DND-41 (cell line): ENCODE measurements at regions not wholly inside any gene's neighbourhood (a gene's known extent, or its start where the extent isn't known, plus 50 kb on each side); places are given as distances from the start of the nearest gene placed in this dataset.
A peak's percentile ranks its signal among the peaks of the same experiment; 100 is the strongest.

ENCODE experiments used
- ATAC-seq: fragments of 200-7000 bp; cut with Tn5 transposase; 3 replicates; pipeline ENCODE4 v1.9.1; 2021; ENCODE audit warnings: low read depth; ENCODE audit not compliant: insufficient read depth
- DNase-seq: peaks from one replicate; pipeline ENCODE4 v3.0.0-alpha.2; 2020
- H2AFZ ChIP-seq: 2 replicates; pipeline ENCODE4 v1.6.0; 2012; ENCODE audit warnings: low read depth, low read length
- H3K27ac ChIP-seq: 2 replicates; pipeline ENCODE4 v1.5.1; 2012; ENCODE audit warnings: low read length, inconsistent platforms
- H3K27me3 ChIP-seq: fragments of 200-600 bp; sonication (generic); 2 replicates; pipeline ENCODE4 v1.6.0; 2012; ENCODE audit warnings: low read length, mild to moderate bottlenecking, inconsistent platforms; ENCODE audit not compliant: insufficient read depth, poor library complexity
- H3K36me3 ChIP-seq: 2 replicates; pipeline ENCODE4 v1.5.1; 2012; ENCODE audit warnings: low read length, inconsistent platforms; ENCODE audit not compliant: insufficient read depth
- H3K4me1 ChIP-seq: 2 replicates; pipeline ENCODE4 v1.5.1; 2012; ENCODE audit warnings: mild to moderate bottlenecking, low read length; ENCODE audit not compliant: insufficient read depth
- H3K4me2 ChIP-seq: 2 replicates; pipeline ENCODE4 v1.6.0; 2012; ENCODE audit warnings: mild to moderate bottlenecking, moderate library complexity, low read length, inconsistent platforms; ENCODE audit not compliant: insufficient read depth
- H3K4me3 ChIP-seq, 2 experiments: fragments of 200-600 bp in 1 of 2; shearing (Covaris generic) in 1 of 2; 2 replicates each; pipeline ENCODE4 v1.5.1; 2012 to 2016; ENCODE audit warnings: inconsistent platforms in 2 of 2, low read length in 2 of 2, mild to moderate bottlenecking in 2 of 2, low read depth in 1 of 2, moderate library complexity in 1 of 2
- H3K79me2 ChIP-seq: 2 replicates; pipeline ENCODE4 v1.6.0; 2012; ENCODE audit warnings: low read length, inconsistent platforms; ENCODE audit not compliant: insufficient read depth
- H3K9ac ChIP-seq: 2 replicates; pipeline ENCODE4 v1.6.0; 2012; ENCODE audit warnings: low read depth, mild to moderate bottlenecking, inconsistent platforms, low read length, moderate library complexity
- H3K9me3 ChIP-seq: 2 replicates; pipeline ENCODE4 v1.5.1; 2012; ENCODE audit warnings: low read length, moderate library complexity, mild to moderate bottlenecking, inconsistent platforms; ENCODE audit not compliant: insufficient read depth, severe bottlenecking
- H4K20me1 ChIP-seq: 2 replicates; pipeline ENCODE4 v1.6.0; 2012; ENCODE audit warnings: low read length; ENCODE audit not compliant: insufficient read depth
- CTCF ChIP-seq: IDR thresholded peaks from 2 replicates; pipeline ENCODE4 v1.5.1; 2012; ENCODE audit warnings: borderline replicate concordance, low read length, moderate library complexity, mild to moderate bottlenecking; ENCODE audit not compliant: poor library complexity, severe bottlenecking; ENCODE audit errors: extremely low read depth
- EZH2 ChIP-seq: IDR thresholded peaks from 3 replicates; pipeline ENCODE4 v1.6.1; 2012; ENCODE audit warnings: borderline replicate concordance, low read depth, mild to moderate bottlenecking, moderate library complexity, low read length, inconsistent platforms; ENCODE audit not compliant: severe bottlenecking

GRCh38 chr9:80177949-80178480, 606.2 kb downstream of the TLE4 start:
- Histone ChIP-seq H3K9ac (no peak overlapping the region), H3K4me1 (no peaks in the 10 kb centered on the region), H3K27me3 (no peaks in the 10 kb centered on the region), H3K27ac (no peak overlapping the region), H4K20me1 (no peaks in the 10 kb centered on the region), H2AFZ (no peak overlapping the region), H3K9me3 (peaks cover 4% of the 10 kb centered on the region), H3K36me3 (no peaks in the 10 kb centered on the region), H3K4me3 (no peak overlapping the region), H3K4me2 (no peak overlapping the region), H3K79me2 (no peaks in the 10 kb centered on the region)
- no peak for DNase-seq
- no peak for ATAC-seq
- TF ChIP-seq EZH2 (no peak), CTCF (no peak)

- Histone ChIP-seq H3K9me3 (peaks cover 4% of the 10 kb centered on the region), H3K36me3 (no peaks in the 10 kb centered on the region), H3K79me2 (no peaks in the 10 kb centered on the region), H3K27ac (no peak overlapping the region), H3K4me1 (no peaks in the 10 kb centered on the region), H3K27me3 (no peaks in the 10 kb centered on the region), H4K20me1 (no peaks in the 10 kb centered on the region), H3K4me3 (no peak overlapping the region), H3K9ac (no peak overlapping the region), H2AFZ (no peak overlapping the region), H3K4me2 (no peak overlapping the region)
- ATAC-seq, result no peak
- DNase-seq, result peak; percentile 15
- peak; percentile 69 for TF ChIP-seq CTCF
- TF ChIP-seq EZH2, result no peak
Measured at GRCh38 chr9:80175286-80176150, 603.8 kb downstream of the TLE4 start.

GRCh38 chr9:80163889-80164288, 592.1 kb downstream of the TLE4 start:
- TF ChIP-seq CTCF, result no peak
- TF ChIP-seq EZH2, result no peak
- H3K4me1 ChIP-seq, result no peaks in the 10 kb centered on the region
- no peak overlapping the region for H3K9ac ChIP-seq
- no peaks in the 10 kb centered on the region for H3K79me2 ChIP-seq
- no peak overlapping the region for H3K4me3 ChIP-seq
- no peaks in the 10 kb centered on the region for H3K9me3 ChIP-seq
- no peaks in the 10 kb centered on the region for H3K36me3 ChIP-seq
- H4K20me1 ChIP-seq, result no peaks in the 10 kb centered on the region
- DNase-seq (no peak), ATAC-seq (no peak)
- H3K27me3 ChIP-seq, result no peaks in the 10 kb centered on the region
- H3K4me2 ChIP-seq, result no peak overlapping the region
- H3K27ac ChIP-seq, result no peak overlapping the region
- H2AFZ ChIP-seq, result no peak overlapping the region
